OCI-LY3 (cell line): ENCODE measurements at regions not wholly inside any gene's neighbourhood (a gene's known extent, or its start where the extent isn't known, plus 50 kb on each side); places are given as distances from the start of the nearest gene placed in this dataset.

Experiments
- EZH2phosphoT487 ChIP-seq: fragments of 200-600 bp; shearing (Covaris generic); IDR thresholded peaks from 2 replicates; pipeline ENCODE4 v1.6.1; 2018; ENCODE audit warnings: antibody characterized with exemption, mixed run types, low read depth
- TF ChIP-seq, protein P1 (sequence below): fragments of 200-600, 300-600 bp; sonication (generic); IDR thresholded peaks from 2 replicates; pipeline ENCODE4 v1.5.1; 2014; ENCODE audit warnings: antibody characterized with exemption, low read length, low read depth

DNA sequence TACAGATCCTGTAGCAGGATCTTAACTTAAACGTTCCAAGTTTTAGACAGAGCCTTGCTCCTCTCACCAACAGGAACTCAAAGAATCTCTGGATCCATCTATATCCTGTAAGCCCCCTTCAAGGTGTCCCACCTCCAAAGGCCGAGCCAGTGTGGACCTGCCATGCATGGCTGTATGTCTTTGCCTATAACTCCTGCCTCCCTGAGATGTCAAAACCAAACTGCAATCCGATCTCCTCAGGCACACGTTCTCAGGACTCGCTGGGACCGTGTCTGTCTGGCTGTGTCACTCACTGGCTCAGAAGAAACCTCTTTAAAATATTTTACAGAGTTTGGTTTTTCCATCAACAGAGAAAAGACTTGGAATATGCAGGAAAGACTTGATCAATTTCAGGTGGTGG is 51.4 kb upstream of the FAM20C start:
- TF ChIP-seq, protein P1, sequence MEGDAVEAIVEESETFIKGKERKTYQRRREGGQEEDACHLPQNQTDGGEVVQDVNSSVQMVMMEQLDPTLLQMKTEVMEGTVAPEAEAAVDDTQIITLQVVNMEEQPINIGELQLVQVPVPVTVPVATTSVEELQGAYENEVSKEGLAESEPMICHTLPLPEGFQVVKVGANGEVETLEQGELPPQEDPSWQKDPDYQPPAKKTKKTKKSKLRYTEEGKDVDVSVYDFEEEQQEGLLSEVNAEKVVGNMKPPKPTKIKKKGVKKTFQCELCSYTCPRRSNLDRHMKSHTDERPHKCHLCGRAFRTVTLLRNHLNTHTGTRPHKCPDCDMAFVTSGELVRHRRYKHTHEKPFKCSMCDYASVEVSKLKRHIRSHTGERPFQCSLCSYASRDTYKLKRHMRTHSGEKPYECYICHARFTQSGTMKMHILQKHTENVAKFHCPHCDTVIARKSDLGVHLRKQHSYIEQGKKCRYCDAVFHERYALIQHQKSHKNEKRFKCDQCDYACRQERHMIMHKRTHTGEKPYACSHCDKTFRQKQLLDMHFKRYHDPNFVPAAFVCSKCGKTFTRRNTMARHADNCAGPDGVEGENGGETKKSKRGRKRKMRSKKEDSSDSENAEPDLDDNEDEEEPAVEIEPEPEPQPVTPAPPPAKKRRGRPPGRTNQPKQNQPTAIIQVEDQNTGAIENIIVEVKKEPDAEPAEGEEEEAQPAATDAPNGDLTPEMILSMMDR = no peak
- TF ChIP-seq EZH2phosphoT487 = no peak
